ENCODE measurements at regions not wholly inside any gene's neighbourhood (a gene's known extent, or its start where the extent isn't known, plus 50 kb on each side); places are given as distances from the start of the nearest gene placed in this dataset.

DNA sequence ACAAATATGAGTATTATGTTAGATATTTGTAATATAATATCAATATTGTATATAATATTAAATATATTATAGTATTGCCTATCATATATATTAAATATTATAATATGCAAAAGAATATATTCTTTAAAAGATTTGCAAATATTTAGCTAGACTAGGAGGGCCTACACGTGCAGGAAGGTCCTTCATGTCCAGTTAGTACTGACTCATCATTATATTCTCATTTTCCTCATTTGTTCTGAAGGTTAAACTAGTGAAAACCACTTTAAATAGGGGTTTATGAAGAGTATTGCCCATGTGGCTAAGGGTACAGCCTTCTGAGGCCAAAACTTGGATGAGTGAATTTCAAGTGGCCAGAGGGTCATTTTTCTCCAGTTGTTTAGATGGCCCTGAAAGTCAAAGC is 293.0 kb upstream of the VRK2 start:
- Histone ChIP-seq H3K9me3 (ENCODE audit: low read depth) (no peaks in the 10 kb centered on the region), H3K4me3 (no peak overlapping the region), H3K4me1 (ENCODE audit: low read depth) (peaks cover 3% of the 10 kb centered on the region), H3K27me3 (no peaks in the 10 kb centered on the region), H3K27ac (no peak overlapping the region), H3K36me3 (no peaks in the 10 kb centered on the region)
- DNase-seq (ENCODE audit: low read depth in 1 of 2, low spot score in 1 of 2): no peak
- TF ChIP-seq, protein P1, sequence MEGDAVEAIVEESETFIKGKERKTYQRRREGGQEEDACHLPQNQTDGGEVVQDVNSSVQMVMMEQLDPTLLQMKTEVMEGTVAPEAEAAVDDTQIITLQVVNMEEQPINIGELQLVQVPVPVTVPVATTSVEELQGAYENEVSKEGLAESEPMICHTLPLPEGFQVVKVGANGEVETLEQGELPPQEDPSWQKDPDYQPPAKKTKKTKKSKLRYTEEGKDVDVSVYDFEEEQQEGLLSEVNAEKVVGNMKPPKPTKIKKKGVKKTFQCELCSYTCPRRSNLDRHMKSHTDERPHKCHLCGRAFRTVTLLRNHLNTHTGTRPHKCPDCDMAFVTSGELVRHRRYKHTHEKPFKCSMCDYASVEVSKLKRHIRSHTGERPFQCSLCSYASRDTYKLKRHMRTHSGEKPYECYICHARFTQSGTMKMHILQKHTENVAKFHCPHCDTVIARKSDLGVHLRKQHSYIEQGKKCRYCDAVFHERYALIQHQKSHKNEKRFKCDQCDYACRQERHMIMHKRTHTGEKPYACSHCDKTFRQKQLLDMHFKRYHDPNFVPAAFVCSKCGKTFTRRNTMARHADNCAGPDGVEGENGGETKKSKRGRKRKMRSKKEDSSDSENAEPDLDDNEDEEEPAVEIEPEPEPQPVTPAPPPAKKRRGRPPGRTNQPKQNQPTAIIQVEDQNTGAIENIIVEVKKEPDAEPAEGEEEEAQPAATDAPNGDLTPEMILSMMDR (IDR thresholded peaks at IDR 0.05; ENCODE audit: low read depth, low read length): no peak

DNA sequence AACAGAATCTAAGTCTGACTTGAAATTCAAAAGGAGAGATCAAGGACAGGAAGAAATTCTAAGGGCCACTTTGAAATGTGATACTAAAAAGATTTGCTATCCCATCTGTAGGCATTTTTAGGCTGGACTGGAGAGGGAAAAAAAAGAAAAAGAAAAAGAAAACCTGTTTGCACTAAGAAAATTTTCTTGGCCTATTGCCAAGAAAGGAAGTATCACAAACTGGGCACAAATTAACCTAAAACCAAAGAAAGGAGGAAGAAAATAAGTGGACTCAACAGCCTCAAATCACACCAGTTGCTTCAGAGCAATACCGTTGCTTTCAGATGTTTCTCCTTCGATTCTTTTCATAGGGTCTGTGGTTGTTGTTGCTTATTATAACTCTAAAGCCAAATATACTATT is 287.9 kb upstream of the VRK2 start:
- Histone ChIP-seq H3K27me3 (no peaks in the 10 kb centered on the region), H3K9me3 (ENCODE audit: low read depth) (no peaks in the 10 kb centered on the region), H3K27ac (no peak overlapping the region), H3K4me3 (no peak overlapping the region), H3K4me1 (ENCODE audit: low read depth) (peaks cover 14% of the 10 kb centered on the region), H3K36me3 (no peaks in the 10 kb centered on the region)
- DNase-seq (ENCODE audit: low read depth in 1 of 2, low spot score in 1 of 2): peak in 1 of 2 donors; percentile 1
- TF ChIP-seq, protein P1 (IDR thresholded peaks at IDR 0.05; ENCODE audit: low read depth, low read length): no peak

DNA sequence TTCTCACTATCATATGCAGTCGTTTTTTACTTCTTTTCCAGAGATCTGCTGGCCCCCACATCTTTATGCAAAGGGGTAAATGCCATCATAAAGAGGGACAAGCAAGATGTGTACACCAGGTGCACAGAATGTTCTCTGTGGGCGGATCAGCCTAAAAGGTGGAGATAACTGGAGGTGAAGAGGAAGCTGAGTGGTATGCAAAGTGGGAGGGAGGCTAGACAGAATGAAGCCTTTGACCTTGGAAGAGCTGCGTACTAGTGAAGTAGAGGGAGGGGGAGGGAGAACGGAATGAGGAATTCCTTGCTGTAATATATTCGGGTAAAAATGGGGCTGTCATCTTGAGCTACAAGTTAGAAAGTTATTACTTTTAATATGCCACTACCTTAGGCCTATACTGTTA is 287.5 kb upstream of the VRK2 start:
- TF ChIP-seq, protein P1 (IDR thresholded peaks at IDR 0.05; ENCODE audit: low read depth, low read length): no peak
- DNase-seq (ENCODE audit: low read depth in 1 of 2, low spot score in 1 of 2): peak in 1 of 2 donors; percentile 8
- Histone ChIP-seq H3K36me3 (no peaks in the 10 kb centered on the region), H3K9me3 (ENCODE audit: low read depth) (no peaks in the 10 kb centered on the region), H3K4me3 (no peak overlapping the region), H3K27me3 (no peaks in the 10 kb centered on the region), H3K4me1 (ENCODE audit: low read depth) (peaks cover 14% of the 10 kb centered on the region), H3K27ac (no peak overlapping the region)

DNA sequence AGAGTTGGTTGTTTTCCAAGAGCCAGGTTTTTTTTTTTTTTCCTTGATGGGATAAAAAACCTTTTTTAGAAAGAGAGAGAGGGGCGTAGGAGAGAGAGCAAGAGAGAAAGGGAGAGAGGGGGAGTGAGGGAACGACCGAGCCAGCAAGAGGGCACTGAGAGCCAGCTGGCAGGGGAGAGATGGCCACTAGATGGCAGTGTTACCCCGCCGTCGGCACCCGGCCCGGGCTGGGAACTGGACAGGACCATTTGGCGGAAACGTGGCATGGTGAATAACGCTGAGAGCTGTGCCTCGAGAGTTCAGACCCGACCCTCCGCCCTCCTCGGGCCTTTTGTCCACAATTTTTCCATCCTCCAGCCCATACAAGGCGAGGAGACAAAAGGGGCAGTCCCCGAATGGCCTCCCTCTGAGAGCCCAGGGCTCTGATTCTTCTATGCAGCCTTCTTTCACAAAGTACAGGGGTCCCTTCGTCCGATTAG is 286.7 kb upstream of the VRK2 start:
- Histone ChIP-seq H3K4me1 (ENCODE audit: low read depth) (peaks cover 14% of the 10 kb centered on the region), H3K27ac (no peak overlapping the region), H3K9me3 (ENCODE audit: low read depth) (no peaks in the 10 kb centered on the region), H3K4me3 (no peak overlapping the region), H3K27me3 (no peaks in the 10 kb centered on the region), H3K36me3 (no peaks in the 10 kb centered on the region)
- TF ChIP-seq, protein P1 (IDR thresholded peaks at IDR 0.05; ENCODE audit: low read depth, low read length): peak; percentile 97
- DNase-seq (ENCODE audit: low read depth in 1 of 2, low spot score in 1 of 2): peak; percentile 84 to 86

DNA sequence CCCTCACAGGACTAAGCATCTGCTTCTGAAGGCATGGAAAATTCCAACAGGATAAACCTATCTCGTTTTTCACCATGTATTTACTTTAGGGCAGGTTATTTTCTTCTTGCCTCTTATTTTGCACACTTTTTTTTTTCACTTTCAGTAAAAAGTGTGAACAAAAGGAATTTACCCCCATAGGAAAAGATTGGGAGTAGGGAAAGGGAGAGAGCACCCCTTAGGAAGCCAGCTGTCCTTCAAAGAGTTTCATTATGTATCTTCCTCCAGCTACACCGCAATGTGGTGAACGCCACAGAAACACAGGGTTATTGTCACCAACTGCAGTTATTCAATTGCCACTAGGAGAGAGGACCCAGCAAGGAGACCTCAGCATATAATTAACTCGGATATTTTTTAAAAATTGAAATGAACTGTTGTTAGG is 286.2 kb upstream of the VRK2 start:
- Histone ChIP-seq H3K27ac (no peak overlapping the region), H3K27me3 (no peaks in the 10 kb centered on the region), H3K4me1 (ENCODE audit: low read depth) (peaks cover 14% of the 10 kb centered on the region), H3K36me3 (no peaks in the 10 kb centered on the region), H3K4me3 (no peak overlapping the region), H3K9me3 (ENCODE audit: low read depth) (no peaks in the 10 kb centered on the region)
- TF ChIP-seq, protein P1 (IDR thresholded peaks at IDR 0.05; ENCODE audit: low read depth, low read length): no peak
- no peak for DNase-seq (ENCODE audit: low read depth in 1 of 2, low spot score in 1 of 2)

DNA sequence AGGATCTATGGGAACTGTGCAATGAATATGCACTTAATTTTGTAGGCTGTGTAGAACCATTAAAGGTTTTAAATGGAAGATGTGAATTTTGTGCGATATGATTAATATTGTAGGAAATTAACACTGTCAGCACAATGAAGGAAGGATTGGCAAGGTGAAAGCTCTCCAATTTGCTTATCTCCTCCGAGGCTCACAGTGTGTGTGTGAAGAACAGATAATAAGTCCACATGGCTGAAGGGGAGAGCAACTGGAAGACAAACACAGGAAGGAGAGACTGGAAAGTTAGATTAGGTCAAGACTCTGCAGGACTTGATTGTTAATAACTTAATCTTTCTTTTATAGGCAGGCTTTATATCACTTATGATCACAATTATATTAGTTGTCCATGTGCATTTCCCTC is 269.7 kb upstream of the VRK2 start:
- DNase-seq (ENCODE audit: low read depth in 1 of 2, low spot score in 1 of 2): no peak
- Histone ChIP-seq H3K27me3 (no peaks in the 10 kb centered on the region), H3K27ac (no peak overlapping the region), H3K36me3 (no peaks in the 10 kb centered on the region), H3K4me1 (ENCODE audit: low read depth) (no peaks in the 10 kb centered on the region), H3K4me3 (no peak overlapping the region), H3K9me3 (ENCODE audit: low read depth) (no peaks in the 10 kb centered on the region)
- TF ChIP-seq, protein P1 (IDR thresholded peaks at IDR 0.05; ENCODE audit: low read depth, low read length): no peak

Data from cardiac muscle cell (in vitro differentiated cells and primary cell).